Stimulated activated CD8-positive, alpha-beta memory T cell treated with anti-CD3 and anti-CD28 coated beads, Interleukin-4, amount 100 ng/mL, for 48 hours (primary cell): ENCODE measurements at regions not wholly inside any gene's neighbourhood (a gene's known extent, or its start where the extent isn't known, plus 50 kb on each side); places are given as distances from the start of the nearest gene placed in this dataset.
"Not testable (repeated sequence)": the region's sequence is repeated elsewhere in the genome, so short reads cannot be mapped to it uniquely, and the experiment has no call there.

Source experiments
- DNase-seq: peaks from one replicate; pipeline ENCODE4 v3.0.0-alpha.2; 2020

DNA sequence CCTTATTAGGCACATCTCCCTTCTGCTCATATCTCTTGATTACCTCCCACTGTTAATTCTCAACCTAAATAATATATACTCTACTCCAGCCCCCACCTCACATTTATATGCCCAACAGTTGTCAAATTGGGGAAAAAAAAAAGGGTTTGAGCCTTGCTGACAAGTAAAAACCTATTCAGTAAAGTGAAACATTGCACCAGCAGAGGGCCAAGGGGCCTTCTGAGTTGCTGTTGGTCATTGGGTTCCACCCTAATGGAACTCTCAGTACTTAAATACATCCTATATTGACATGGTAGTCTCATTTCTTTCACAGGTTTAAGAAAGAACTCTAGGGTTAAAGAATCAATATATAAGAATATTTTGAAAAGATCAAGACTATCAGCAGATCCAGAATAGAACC, 362.2 kb downstream of the SMARCA1 start:
- DNase-seq, result no peak

DNA sequence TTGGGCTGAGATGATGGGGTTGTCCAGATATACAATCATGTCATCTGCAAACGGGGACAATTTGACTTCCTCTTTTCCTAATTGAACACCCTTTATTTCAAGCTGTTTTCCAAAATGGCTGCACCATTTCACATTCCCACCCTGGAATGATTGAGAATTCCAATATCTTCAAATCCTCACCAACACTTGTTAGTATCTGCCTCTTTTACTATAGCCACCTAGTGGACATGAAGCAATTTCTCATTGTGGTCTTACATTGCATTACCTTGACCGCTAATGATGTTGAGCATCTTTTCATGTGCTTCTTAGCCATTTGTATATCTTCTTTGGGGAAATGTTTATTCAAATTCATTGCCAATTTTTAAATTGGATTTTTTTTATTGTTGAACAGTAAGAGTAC, 364.8 kb downstream of the SMARCA1 start:
- no peak for DNase-seq

- DNase-seq, result no peak
Measured at GRCh38 chrX:129145840-129146272, 377.4 kb downstream of the SMARCA1 start.

DNA sequence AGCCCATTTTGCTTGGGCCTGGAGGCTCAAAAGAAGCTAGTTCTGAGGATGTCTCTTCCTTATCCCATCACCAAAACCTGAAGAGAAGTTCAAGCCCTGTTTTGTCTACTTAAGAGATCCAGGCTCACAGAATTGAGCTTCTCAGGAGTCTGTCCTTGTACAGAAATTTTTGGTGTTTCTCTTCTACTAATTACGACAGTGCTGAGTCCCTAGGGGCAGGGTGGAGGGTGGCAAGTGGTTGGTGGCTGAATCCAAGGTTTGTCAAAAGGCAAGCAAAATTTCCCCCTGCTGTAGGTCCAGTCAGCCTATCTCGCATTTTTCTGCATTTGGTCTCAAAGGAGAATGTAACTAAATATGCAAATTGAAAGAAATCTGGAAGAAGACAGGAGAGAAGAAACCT, 377.9 kb downstream of the SMARCA1 start:
- no peak for DNase-seq

DNA sequence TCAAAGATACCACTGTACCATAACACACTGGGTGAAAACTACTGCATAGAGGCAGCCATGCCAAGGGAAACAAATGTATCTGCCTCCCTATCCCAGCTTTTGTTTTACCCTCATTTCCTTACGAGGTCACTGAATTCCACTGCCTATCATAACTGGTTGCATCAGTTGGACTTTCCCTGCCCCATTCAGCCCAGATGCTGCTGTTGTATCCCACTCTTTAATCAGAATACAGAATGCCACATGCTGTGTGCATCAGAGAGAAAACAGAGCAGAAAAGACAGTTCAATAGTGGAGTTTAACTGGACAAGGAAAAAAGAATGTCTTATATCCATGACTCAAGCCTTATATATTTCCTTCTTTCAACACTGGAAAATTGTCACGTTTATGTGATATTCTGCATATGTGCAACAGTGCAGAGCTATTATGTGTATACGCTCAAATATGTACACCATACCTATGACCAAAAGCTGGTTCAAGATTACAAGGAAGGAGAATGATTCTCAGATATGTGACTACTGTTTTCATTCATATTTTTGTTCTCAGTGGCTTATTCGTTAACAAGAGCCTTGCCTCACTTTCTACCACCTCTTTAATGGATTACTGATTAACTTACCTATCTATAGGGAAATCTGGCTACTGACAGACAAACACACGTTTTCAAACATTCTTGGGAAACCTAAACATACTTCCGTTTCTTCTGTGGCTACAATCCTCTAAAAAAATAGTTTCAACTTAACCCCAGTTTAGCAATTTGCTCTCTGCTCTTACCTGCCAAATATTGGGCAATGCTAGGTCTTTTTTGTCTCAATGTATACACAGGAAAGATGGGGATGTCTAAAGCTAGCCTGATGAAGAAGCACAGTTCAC, 378.9 kb downstream of the SMARCA1 start:
- DNase-seq, result no peak

DNA sequence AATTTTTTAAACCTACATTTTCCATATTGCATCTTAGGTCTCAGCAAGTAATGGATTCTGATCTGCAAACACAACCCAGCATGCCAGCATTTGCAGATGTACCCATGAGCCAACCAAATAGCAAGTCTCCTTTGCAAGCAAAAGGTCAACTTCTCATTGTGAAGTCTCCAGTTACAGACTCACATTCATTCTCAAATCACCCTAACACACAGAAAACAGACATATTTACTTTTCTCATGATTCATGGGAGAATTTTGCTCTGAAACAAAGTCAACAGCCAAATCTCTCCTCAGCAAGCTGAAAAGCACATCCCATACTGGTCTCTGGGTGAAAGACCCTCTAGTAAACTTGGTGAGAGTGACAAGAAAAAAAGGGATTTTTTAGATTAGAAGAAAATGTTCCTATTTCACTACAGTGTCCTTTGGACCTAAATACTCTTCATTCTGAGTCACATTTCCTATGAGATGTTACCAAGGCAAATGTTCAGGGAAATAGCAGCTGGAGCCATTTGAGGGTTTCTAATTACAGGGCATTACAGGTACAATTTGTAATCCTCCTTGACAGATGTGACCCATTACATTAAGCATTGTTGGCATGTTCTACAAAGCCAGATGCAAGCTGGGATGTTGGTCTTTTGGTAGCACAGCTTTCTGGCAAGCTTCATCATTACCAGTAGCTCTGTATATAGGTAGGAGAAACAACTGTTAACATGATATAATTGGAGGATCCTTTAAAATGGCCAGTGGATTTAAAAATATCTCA, 383.3 kb downstream of the SMARCA1 start:
- DNase-seq, result no peak

DNA sequence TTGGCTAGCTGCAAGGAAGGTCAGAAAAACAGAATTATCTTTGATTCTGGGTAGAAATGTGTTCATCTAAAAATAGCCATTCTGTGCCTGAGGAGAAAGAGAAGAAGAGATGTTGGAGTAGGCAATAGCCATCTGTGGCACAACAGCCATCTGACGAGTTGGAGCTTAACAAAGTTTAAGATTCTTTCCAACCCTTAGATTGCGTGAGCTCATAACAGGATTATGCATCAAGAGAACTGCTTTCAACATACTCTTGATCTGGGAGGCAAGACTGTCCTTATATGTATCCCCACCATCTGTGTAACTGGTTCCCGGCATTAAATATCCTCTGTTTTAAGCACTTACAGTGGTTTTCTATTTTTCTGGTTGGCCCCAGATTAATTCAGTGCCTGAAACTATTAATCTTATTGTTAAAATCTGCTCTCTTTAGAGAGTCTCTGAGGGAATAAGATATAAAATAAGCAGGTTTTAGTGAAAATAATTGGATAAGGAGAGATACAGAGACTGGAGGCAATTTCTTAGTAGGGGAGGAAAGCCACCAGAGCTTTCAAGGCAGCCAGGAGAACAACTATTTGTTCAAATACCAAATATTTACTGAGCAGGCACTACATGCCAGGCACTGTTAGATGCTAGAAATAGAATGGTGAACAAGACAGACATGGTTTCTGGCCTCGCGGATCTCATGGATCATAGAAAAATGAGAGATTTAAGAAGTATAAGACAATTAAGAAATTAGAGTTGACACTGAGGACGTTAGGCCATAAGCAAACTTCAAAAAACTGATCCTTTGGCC, 398.0 kb downstream of the SMARCA1 start:
- no peak for DNase-seq

GRCh38 chrX:129123795-129124194, 399.5 kb downstream of the SMARCA1 start:
- DNase-seq, result no peak

GRCh38 chrX:129116676-129117470, 406.4 kb downstream of the SMARCA1 start:
- DNase-seq, result no peak

DNA sequence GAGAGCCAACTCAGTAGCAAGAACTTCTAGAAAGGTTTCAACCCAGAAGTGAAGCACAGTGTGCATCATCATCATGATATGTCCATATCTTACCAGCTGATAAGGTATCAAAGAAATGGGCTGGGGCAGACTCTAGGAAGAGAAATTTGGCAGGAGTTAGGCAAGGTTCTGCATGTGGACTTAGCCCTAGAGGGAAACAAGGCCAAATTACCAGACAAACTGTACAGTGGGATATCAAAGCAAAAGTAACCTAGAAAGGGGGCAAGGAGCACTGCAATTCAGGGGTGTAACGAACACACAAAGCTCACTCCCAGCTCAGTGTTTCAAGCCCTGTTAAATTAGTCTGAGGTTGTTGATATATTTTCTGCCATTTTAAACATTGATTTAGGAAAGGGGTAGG, 407.4 kb downstream of the SMARCA1 start:
- DNase-seq, result no peak

DNA sequence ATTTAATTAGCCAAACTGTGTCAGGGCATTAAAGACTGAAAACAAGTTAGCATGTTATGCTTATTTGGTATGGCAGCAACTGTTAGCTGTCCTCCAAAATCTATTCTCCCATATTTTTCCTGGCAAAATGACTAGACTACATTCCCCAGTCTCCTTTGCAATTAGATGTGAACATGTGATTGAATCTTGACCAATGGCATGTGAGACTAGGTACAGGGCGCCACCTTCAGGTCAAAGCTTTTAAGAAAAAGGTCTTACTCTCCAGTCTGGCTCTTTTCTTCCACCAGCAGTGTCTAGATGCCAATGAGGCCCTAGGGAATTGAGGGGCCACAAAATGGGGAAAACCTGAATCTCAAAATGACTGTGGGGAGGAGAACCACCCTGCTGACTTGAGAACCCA, 408.2 kb downstream of the SMARCA1 start:
- DNase-seq, result peak; percentile 33

DNA sequence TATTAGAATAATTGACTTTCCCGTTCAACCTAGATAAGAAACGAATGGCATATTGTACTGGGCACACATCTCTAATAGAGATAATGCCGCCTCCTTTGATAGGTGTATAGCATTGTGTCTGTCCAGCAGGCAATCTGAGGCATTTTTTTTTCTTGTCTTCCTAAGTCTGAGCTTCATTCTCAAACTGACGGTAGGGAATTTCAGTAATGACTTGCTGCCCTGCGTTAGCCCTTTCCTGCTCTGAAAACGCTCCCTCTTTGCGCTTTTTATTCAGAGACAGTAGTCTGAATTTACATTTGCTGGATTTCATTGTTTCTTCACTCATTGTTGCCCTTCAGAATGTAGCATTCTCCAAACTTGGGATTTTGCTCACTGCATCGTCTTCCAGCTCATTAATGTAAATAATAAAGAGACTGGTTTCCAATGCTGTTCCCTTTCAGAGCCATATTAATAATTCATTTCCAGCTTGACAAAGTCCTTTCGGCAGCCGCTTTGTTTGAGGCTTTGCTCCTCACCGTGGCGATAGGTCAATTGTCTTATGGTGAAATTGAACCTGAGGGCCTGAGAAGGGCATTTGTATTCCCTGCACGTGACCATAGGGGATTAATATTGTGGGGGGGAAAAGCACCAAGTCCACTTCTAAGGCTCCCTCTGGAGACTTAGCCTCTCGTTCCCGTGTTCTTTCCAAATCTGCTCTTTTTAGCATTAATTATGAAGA, 412.1 kb downstream of the SMARCA1 start:
- no peak for DNase-seq

DNA sequence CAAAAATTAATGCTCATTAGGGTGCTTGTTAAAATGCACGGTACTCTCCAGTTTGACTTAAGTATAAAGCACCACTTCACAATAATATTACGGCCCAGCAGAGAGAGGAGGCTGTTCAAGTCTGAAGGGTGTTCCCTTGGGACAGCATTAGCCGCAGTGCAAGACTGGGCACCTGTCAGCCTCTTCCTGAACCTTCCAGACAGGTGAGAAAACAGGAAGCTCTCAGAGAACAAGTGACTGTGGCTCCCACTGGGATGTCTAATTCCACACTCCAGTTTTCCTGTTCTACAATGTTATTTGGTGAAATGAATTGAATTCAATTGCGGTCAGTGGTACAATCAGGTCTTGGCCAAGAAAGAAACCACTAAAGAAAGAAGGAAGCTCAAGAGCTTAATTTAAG, 414.4 kb downstream of the SMARCA1 start:
- no peak for DNase-seq

GRCh38 chrX:129099207-129099606, 424.1 kb downstream of the SMARCA1 start:
- no peak for DNase-seq

- no peak for DNase-seq
Measured at GRCh38 chrX:129097668-129098067, 425.6 kb downstream of the SMARCA1 start.

GRCh38 chrX:129093706-129094105, 429.6 kb downstream of the SMARCA1 start:
- DNase-seq, result no peak

DNA sequence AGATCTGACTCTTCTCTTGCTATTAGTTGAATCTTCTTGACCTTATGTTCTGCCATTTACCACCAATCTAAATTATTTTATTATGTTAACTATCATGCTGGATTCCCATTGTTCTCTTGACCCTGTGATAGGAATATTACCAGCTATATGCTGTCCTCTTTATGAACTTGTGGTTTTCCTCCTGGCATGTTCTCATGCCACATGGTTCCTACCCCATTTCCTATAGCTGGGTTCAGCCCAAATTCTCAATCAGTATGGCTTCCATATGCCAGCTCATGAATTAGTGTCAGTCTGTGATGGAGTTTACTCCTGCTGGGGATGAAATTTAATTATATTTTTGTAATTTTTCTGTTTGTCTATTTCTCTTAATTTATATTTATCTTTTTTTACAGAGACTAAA, 430.5 kb downstream of the SMARCA1 start:
- no peak for DNase-seq

GRCh38 chrX:129092242-129092641, 431.0 kb downstream of the SMARCA1 start:
- DNase-seq, result no peak

GRCh38 chrX:129091097-129091496, 432.2 kb downstream of the SMARCA1 start:
- DNase-seq, result no peak

GRCh38 chrX:129086802-129087201, 436.5 kb downstream of the SMARCA1 start:
- no peak for DNase-seq

- not testable (repeated sequence) for DNase-seq
Measured at GRCh38 chrX:129084291-129084690, 439.0 kb downstream of the SMARCA1 start.
